ENCODE measurements at regions not wholly inside any gene's neighbourhood (a gene's known extent, or its start where the extent isn't known, plus 50 kb on each side); places are given as distances from the start of the nearest gene placed in this dataset.

DNA sequence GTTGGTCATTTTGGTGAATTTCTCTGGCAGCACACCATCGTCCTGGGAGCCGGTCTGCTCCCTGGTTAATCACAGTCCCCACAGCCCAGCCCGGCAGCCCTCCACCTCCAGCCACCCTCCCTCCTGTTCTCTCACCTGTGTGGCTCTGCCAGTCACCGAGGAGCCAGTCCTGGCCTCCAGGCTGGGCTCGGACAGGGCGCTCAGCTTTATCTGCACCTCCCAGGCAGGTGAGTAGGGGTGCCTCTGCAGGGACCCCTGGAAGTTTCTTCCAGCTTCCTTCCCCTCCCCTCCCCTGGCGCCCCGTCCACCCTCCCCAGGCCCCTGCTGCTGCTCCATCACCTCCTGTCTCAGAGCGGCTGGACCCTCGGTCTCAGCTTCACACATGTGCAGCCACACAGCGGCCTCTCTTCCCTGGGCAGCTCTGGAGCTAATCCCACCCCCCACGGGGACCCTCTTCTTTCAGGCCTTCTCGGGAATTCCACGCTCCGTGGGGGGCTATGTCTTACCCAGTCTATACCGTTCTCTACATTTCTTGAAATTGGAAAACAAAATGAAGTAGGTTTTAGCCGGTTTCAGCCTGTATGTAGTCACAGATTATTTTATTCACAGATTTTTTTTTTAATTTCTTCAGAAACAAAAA lies 213.9 kb upstream of the PPP2R2D start:
- TF ChIP-seq POLR2A (IDR thresholded peaks at IDR 0.05; ENCODE audit: low read depth, low read length) = no peak
- no peak for DNase-seq (ENCODE audit: insufficient read length, low spot score)
- FAIRE-seq = no peak

DNA sequence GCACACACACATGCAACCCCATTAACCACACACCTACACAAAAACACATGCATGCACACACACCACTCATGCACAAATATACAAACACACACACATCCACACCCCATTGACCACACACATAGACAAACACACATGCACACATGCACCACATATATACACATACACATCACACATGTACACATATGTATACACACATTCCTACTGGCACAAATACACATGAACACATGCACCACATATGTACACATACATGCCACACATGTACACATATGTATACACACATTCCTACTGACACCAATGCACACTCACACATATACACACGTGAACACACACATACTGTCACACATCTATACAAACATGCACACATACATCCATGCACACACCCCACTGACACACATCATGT lies 212.5 kb upstream of the PPP2R2D start:
- FAIRE-seq (no peak), DNase-seq (ENCODE audit: insufficient read length, low spot score) (no peak)
- no peak for TF ChIP-seq POLR2A (IDR thresholded peaks at IDR 0.05; ENCODE audit: low read depth, low read length)

DNA sequence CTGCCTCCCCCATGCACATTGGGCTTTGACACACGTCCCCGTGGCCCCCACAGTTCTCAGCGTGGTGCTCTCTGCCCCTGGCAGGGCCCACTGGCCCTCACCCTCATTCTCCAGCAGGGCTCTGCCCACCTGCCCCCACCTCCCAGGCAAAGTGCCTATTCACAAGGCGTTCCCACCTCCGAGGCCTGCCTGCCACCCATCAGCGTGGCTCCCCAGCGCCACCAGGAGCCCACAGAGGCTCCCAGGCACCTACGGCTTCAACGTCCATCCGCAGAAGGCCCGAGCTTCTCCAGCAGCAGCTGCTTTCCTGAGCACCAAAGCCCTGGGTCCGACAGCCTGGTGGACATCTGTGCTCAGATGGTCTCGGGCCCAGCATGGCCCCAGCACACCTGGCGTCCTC lies 211.8 kb upstream of the PPP2R2D start:
- no peak for TF ChIP-seq POLR2A (IDR thresholded peaks at IDR 0.05; ENCODE audit: low read depth, low read length)
- DNase-seq (ENCODE audit: insufficient read length, low spot score) (no peak), FAIRE-seq (no peak)

DNA sequence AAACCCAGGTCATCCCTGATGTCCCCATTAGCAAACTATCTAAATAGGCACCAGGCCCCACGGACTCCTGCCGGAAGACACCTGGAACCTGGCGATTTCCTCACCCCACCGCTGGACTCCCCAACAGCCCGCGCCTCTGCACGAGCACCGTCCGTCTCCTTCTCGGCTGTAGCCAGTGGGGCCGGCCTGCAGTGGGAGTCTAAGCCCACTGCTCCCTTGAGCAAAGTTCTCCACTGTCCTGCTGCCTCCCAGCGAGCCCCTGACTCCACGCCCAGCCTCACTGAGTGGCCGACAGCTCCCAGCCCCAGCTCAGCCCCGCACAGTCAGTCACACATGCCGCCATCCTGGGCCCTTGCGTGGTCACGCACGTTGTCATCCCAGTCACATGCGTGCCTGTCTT lies 211.3 kb upstream of the PPP2R2D start:
- no peak for DNase-seq (ENCODE audit: insufficient read length, low spot score)
- TF ChIP-seq POLR2A (IDR thresholded peaks at IDR 0.05; ENCODE audit: low read depth, low read length) = no peak
- FAIRE-seq = no peak

DNA sequence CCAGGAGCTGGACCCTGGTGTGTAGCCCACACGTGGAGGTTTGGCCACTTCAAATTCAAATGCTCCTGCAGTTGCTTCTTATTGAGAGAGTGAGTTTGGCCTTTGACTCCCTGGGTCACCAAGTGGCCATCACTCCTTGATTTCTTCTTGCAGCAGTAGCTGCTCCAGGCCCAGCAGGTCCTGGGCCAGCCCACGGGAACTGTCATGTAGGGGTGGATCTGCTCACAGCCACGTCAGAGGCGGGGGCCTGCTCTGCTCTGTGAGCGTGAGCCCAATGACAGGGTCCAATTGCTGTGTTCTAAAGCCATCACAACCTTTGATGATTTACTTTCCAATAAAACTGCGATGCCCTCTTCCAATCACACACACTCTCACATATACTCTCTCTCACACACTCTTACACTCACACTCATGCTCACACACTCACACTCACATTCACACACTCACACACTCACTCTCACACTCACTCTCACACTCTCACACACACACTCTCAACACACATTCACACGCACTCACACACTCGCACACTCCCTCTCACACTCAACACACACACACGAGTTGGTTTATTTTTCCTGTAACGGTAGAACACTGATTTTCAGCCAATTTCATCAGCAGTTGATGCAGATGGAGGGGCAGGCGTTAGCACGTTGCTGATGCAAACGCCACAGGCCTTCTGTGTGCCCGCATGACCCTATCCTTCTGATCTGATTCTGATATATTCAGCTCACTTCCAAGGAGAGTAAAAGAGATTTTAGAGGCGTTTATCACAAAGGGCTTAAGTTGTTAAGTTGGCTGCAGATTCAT lies 210.7 kb upstream of the PPP2R2D start:
- no peak for TF ChIP-seq POLR2A (IDR thresholded peaks at IDR 0.05; ENCODE audit: low read depth, low read length)
- no peak for FAIRE-seq
- no peak for DNase-seq (ENCODE audit: insufficient read length, low spot score)

DNA sequence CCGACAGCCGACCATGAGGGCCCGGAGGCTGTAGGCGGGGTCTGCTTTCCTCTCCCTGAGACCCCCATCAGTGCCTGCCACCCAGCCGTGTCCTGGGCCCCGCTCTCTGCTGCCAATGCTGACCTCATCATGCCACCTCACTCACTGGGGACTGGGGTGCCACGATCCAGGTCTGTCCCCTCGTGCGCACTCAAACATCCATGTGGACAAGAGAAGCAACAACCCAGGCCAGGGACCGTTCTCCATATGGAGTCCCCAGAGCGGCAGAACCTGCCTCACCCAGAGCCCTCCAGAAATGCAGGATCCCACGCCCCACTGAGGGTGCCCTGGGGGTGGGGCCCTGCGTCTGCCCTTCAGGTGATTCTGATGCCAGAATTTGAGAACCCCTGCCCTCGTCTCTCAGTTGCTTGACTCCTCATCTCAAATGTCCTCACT lies 210.0 kb upstream of the PPP2R2D start:
- DNase-seq (ENCODE audit: insufficient read length, low spot score) (no peak), FAIRE-seq (no peak)
- TF ChIP-seq POLR2A (IDR thresholded peaks at IDR 0.05; ENCODE audit: low read depth, low read length) = no peak

DNA sequence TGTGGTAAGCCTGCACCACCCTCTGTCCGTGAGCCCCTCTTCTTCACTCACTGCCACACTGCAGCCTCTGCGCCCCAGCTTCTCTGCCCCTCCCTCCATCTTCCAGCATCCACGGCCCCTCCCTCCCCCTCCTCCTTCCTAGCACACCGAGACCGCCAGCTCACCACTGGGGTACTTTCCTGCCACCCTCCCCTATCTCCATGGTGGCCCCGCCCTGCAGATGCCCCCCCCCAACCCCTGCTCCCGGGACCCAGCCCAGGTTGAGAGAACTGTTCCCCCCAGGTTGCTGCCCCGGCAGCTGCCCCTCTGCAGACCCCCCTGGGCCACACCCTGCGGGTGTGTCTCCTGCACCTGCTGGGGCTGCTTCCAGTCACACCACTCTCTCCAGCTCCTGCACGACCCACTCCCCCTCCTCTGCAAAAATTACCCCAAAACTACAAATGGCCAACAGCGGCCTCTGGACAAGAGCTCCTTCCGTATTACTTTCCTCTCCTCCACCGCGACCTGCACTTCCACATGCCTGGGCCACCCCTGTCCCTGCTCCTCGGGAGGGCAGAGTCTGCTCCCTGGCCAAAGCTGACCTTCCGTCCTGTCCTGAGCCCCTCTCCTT lies 209.2 kb upstream of the PPP2R2D start:
- no peak for FAIRE-seq
- no peak for TF ChIP-seq POLR2A (IDR thresholded peaks at IDR 0.05; ENCODE audit: low read depth, low read length)

DNA sequence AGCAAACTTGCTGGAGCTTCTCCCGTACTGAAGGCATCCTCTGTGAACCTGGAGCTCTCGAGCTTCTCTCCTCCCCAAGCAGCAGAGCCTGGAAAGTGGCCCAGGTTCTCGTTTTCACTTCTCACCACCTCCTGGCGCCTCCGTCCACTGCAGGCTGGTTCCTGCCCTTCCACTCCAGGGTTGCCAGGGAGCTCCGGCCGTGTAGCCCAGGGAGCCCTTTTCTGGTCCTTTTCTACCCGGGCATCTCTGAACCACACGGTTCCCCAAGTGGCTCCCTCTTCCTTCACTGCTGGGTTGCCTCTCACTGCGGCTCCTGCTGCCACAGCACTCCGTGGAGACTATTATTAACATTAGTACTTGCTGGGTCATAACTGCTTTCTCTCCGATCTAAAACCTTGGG lies 208.6 kb upstream of the PPP2R2D start:
- FAIRE-seq = no peak
- no peak for DNase-seq (ENCODE audit: insufficient read length, low spot score)
- no peak for TF ChIP-seq POLR2A (IDR thresholded peaks at IDR 0.05; ENCODE audit: low read depth, low read length)

More for the DNA sequence above, 209.2 kb upstream of the PPP2R2D start:
- no peak for DNase-seq (ENCODE audit: insufficient read length, low spot score)

DNA sequence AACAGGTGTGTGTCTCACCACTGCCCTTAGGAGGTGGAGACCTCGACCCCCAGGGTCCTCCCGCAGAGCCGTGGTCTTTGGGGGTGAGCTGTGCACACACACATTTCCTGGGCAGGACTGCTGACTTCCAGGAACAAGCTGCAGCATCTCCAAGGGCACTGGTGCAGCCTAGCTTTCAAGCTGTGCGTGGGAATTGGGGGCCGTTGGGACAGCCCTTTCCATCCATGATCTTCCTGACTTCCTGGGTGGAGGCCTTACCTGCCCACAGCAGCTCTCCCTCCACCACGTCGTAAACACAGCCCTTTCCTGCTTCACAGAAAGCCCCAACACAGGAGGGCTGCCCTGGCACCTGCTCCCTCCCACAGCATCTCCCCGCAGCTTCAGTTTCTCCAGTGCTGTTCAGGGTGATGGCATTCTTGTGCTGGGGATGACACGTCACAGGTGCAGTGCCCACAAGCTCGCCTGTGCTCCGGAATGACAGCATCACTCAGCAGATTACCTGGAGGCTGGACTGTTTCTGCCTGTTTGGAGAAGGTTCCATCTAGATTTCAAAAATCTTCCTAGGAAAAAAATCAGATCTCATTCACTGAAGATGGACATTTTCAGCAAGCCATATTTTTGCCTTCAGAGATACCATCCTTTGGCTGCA lies 208.0 kb upstream of the PPP2R2D start:
- FAIRE-seq (no peak), DNase-seq (ENCODE audit: insufficient read length, low spot score) (no peak)
- TF ChIP-seq POLR2A (IDR thresholded peaks at IDR 0.05; ENCODE audit: low read depth, low read length) = no peak

DNA sequence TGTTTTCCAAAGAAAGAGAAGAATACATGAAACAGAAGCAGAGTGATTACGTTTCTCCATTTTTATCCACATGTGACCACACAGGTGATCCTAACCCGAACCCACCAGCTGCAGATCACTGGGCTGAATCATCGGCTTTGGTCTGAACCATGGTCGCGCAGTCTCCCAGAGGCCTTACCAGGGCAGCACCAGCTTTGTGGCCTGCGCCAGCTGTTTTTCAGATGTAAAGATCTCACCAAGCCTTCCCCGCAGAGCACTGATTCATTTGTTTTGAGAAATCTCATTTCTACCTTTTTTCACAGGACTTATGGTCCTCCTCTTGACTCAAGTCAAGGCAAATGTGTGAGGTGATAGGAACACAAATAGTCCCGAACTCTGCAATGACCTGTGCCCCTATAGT lies 207.0 kb upstream of the PPP2R2D start:
- DNase-seq (ENCODE audit: insufficient read length, low spot score) (no peak), FAIRE-seq (no peak)
- no peak for TF ChIP-seq POLR2A (IDR thresholded peaks at IDR 0.05; ENCODE audit: low read depth, low read length)

DNA sequence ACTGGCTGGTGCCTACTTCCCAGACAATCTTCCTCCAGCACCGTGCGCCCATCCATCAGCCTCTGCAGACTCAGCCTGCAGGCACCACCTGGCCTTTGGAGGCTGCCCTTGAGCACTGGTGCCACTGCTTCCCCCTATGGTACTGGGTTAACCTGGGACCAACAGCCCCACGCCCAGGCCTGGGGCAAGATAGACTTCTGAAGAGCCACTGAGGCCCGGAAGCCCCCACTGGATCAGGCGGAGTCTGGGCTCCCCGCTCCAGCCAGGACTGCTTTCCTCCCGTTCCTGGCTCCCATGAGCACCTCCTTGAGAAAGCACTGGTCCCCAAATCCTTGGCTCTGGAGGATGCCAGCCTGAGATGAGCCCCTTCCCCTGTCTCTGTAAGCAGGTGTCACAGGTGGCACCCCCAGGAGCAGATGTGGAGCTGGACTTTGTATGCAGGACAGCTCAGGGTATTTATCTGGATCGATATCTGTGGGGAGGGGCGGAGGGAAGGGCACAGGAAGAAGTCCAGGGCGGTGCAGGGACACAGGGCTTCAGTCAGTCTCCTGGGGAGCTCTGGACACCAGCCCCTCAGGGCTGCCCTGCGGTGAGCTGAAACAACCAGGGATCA lies 206.5 kb upstream of the PPP2R2D start:
- TF ChIP-seq POLR2A (IDR thresholded peaks at IDR 0.05; ENCODE audit: low read depth, low read length) = no peak
- no peak for DNase-seq (ENCODE audit: insufficient read length, low spot score)
- no peak for FAIRE-seq

DNA sequence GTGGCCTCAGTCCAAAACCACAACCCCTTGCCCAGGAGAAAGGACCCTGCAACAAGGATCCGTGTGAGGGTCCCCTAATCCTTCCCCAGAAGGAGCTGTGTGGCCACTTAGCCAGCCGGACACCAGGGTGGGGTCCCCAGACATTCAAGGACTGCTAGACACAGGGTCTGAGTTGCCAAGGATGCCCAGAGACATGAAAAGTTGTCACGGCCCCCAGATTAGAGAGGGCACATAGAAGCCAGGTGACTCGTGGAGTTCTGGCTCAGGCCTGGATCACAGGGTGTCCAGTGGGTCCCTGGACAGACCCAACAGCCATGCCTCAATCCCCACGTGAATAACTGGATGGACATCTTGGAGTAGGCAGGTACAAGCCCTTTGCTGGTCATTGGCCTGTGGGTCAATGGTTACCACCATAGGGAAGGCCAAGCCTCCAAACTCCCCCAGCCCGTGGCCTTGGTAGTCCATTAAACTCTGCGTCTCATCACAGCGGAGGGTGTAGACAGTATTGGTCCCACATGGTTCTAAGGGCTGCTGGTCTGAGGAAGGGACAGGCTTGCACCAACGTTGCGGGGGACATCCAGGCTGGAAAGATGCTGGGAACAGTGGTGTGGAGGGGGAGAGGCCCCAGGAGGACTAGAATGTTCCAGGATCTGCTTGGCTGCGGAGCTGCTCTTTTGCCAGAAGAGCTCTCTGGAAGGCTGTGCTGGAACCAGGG lies 205.9 kb upstream of the PPP2R2D start:
- no peak for DNase-seq (ENCODE audit: insufficient read length, low spot score)
- FAIRE-seq = no peak
- no peak for TF ChIP-seq POLR2A (IDR thresholded peaks at IDR 0.05; ENCODE audit: low read depth, low read length)

DNA sequence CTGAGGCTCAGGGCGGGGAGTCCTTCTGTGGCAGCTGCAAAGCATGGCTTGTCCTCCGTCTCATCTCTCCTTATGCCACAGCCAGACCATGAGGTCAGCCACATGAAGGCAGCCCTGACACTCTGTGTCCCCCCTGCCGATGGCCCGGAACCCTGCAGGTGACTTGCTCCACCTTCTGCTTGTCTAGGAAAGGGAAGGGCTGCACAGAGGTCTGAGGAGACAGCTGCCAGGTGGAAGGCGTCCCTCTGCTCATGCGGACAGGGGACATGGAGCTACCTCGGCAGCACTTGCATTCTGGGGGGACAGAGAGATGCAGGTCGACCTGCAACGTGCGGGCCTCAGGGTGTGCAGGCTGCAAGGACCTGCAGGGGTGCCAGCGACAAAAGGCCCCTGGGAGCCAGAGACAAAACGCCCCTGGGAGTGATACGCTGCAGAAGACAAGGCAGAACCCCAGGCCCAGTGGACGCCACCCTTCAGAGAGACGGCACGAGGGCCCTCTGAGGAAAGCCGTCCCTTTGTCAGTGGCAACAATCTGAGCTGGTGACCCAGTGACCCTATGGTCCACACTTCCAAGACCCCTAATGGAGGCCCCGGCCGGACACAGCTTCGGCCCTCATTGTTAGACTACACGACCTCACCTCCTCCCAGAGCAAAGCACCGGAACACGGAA lies 205.2 kb upstream of the PPP2R2D start:
- TF ChIP-seq POLR2A (IDR thresholded peaks at IDR 0.05; ENCODE audit: low read depth, low read length) = no peak
- FAIRE-seq (no peak), DNase-seq (ENCODE audit: insufficient read length, low spot score) (no peak)
